Peyer's patch (tissue), 4 donors: ENCODE measurements at regions not wholly inside any gene's neighbourhood (a gene's known extent, or its start where the extent isn't known, plus 50 kb on each side); places are given as distances from the start of the nearest gene placed in this dataset.

Experiments used
- CTCF ChIP-seq, 6 experiments: fragments of 450-650 bp in 4 of 6; fragments of 200-600 bp in 2 of 6; sonication (generic) in 1 of 6; IDR thresholded peaks; one replicate each; pipeline ENCODE4 v1.5.1; 2017 to 2019; ENCODE audit warnings: antibody characterized with exemption in 6 of 6, mild to moderate bottlenecking in 3 of 6, moderate library complexity in 1 of 6
- POLR2A ChIP-seq, 2 donors: fragments of 450-650 bp; IDR thresholded peaks; one replicate each; pipeline ENCODE4 v1.5.1; 2017; ENCODE audit warnings: antibody characterized with exemption in 2 of 2, mild to moderate bottlenecking in 2 of 2, moderate library complexity in 2 of 2

- peak in 5 of 6 experiments; percentile 13 to 92 (median 82) for TF ChIP-seq CTCF (IDR thresholded peaks at IDR 0.05)
- TF ChIP-seq POLR2A (IDR thresholded peaks at IDR 0.05), result no peak
Observed at GRCh38 chr5:103475629-103476240, 86.9 kb downstream of the NUDT12 start.
